Stimulated activated CD8-positive, alpha-beta memory T cell treated with anti-CD3 and anti-CD28 coated beads, Interleukin-12 subunit alpha, Interleukin-12 subunit beta, amount 100 ng/mL, for 1 hour (primary cell): ENCODE measurements at regions not wholly inside any gene's neighbourhood (a gene's known extent, or its start where the extent isn't known, plus 50 kb on each side); places are given as distances from the start of the nearest gene placed in this dataset.

ENCODE experiments used
- DNase-seq: peaks from one replicate; pipeline ENCODE4 v3.0.0-alpha.2; 2020; ENCODE audit warnings: low read depth

GRCh38 chr10:64086083-64086767, 565.0 kb downstream of the REEP3 start:
- no peak for DNase-seq

GRCh38 chr10:64089648-64090047, 568.4 kb downstream of the REEP3 start:
- DNase-seq = no peak

GRCh38 chr10:64090865-64091264, 569.7 kb downstream of the REEP3 start:
- no peak for DNase-seq

- no peak for DNase-seq
These were observed 570.7 kb downstream of the REEP3 start for GRCh38 chr10:64091897-64092296.

GRCh38 chr10:64093304-64093703, 572.1 kb downstream of the REEP3 start:
- DNase-seq = no peak

GRCh38 chr10:64093946-64094535, 572.8 kb downstream of the REEP3 start:
- no peak for DNase-seq

GRCh38 chr10:64096941-64097340, 575.7 kb downstream of the REEP3 start:
- no peak for DNase-seq

GRCh38 chr10:64097391-64098122, 576.4 kb downstream of the REEP3 start:
- no peak for DNase-seq

- no peak for DNase-seq
These were observed 577.8 kb downstream of the REEP3 start for GRCh38 chr10:64098994-64099393.

- DNase-seq = no peak
These were observed 580.5 kb downstream of the REEP3 start for GRCh38 chr10:64101606-64102263.

GRCh38 chr10:64102264-64102633, 581.0 kb downstream of the REEP3 start:
- no peak for DNase-seq

GRCh38 chr10:64102916-64103315, 581.7 kb downstream of the REEP3 start:
- no peak for DNase-seq

- DNase-seq = no peak
These were observed 582.7 kb downstream of the REEP3 start for GRCh38 chr10:64103750-64104470.

GRCh38 chr10:64109926-64110495, 588.8 kb downstream of the REEP3 start:
- DNase-seq = no peak

- no peak for DNase-seq
These were observed 591.6 kb downstream of the REEP3 start for GRCh38 chr10:64112701-64113355.

- no peak for DNase-seq
These were observed 592.2 kb downstream of the REEP3 start for GRCh38 chr10:64113375-64113774.

GRCh38 chr10:64113792-64114191, 592.6 kb downstream of the REEP3 start:
- DNase-seq = no peak

- no peak for DNase-seq
These were observed 594.3 kb downstream of the REEP3 start for GRCh38 chr10:64115471-64115870.

GRCh38 chr10:64115908-64116643, 594.9 kb downstream of the REEP3 start:
- DNase-seq = no peak

- DNase-seq = no peak
These were observed 595.5 kb downstream of the REEP3 start for GRCh38 chr10:64116707-64117106.

GRCh38 chr10:64118736-64119135, 597.5 kb downstream of the REEP3 start:
- no peak for DNase-seq
